H1 (cell line): ENCODE measurements at regions not wholly inside any gene's neighbourhood (a gene's known extent, or its start where the extent isn't known, plus 50 kb on each side); places are given as distances from the start of the nearest gene placed in this dataset.

Experiments
- CTCF ChIA-PET: fragments of 300-600 bp; sonication (Branson Sonifier 250); formaldehyde crosslinking; loops from one replicate; lab custom pipeline; 2021; ENCODE audit not compliant: partially characterized antibody; lab: Charles Lee
- POLR2A ChIA-PET: fragments of 300-600 bp; sonication (Branson Sonifier 250); formaldehyde crosslinking; loops from one replicate; lab custom pipeline; 2021; ENCODE audit warnings: inconsistent platforms; ENCODE audit not compliant: partially characterized antibody; lab: Charles Lee
- DNase-seq, 2 experiments: peaks; one replicate each; pipeline versions ENCODE4 v3.0.0 to v3.0.0-alpha.2; 2010 to 2022; ENCODE audit warnings: low spot score in 2 of 2, low read depth in 1 of 2, mixed read lengths in 1 of 2
- FAIRE-seq: peaks from 2 replicates; lab custom pipeline; 2011; peaks lifted over from hg19 to GRCh38; lab: Jason Lieb, UNC
- H2AFZ ChIP-seq: 2 replicates; pipeline ENCODE4 v1.8.1; 2012; ENCODE audit warnings: low read length, inconsistent platforms
- H2AK5ac ChIP-seq: 2 replicates; pipeline ENCODE4 v1.6.1; 2013; ENCODE audit warnings: low read depth, low read length
- H2BK120ac ChIP-seq: replicated peaks from 2 replicates; pipeline ENCODE3; 2013; ENCODE audit warnings: low read depth, low read length, inconsistent platforms
- H2BK12ac ChIP-seq: 2 replicates; pipeline ENCODE4 v1.6.1; 2013; ENCODE audit warnings: low read depth, low read length
- H2BK15ac ChIP-seq: 2 replicates; pipeline ENCODE4 v1.6.1; 2013; ENCODE audit warnings: low read length
- H2BK20ac ChIP-seq: 2 replicates; pipeline ENCODE4 v1.6.1; 2013; ENCODE audit warnings: low read length
- H2BK5ac ChIP-seq: 2 replicates; pipeline ENCODE4 v1.6.1; 2013; ENCODE audit warnings: low read depth, low read length
- H3K14ac ChIP-seq: 2 replicates; pipeline ENCODE4 v1.6.1; 2013; ENCODE audit warnings: inconsistent platforms; ENCODE audit not compliant: insufficient read length
- H3K18ac ChIP-seq: 2 replicates; pipeline ENCODE4 v1.6.1; 2013; ENCODE audit warnings: low read length; ENCODE audit errors: extremely low read depth
- H3K23ac ChIP-seq: 2 replicates; pipeline ENCODE4 v1.6.1; 2013; ENCODE audit warnings: inconsistent platforms; ENCODE audit not compliant: insufficient read length
- H3K23me2 ChIP-seq: 2 replicates; pipeline ENCODE4 v1.6.1; 2013; ENCODE audit warnings: low read depth, low read length
- H3K27ac ChIP-seq: 2 replicates; pipeline ENCODE4 v1.6.1; 2011; ENCODE audit warnings: low read depth, low read length, inconsistent platforms
- H3K27me3 ChIP-seq, 4 experiments: replicated peaks in 1 of 4; 1 replicate in 1 of 4; 2 replicates in 3 of 4; pipeline versions ENCODE4 v1.6.1 to v1.8.1; 2011 to 2013; ENCODE audit warnings: low read length in 3 of 4, mild to moderate bottlenecking in 3 of 4, inconsistent platforms in 2 of 4, mixed read lengths in 2 of 4, moderate library complexity in 1 of 4; ENCODE audit not compliant: control insufficient read depth in 3 of 4, insufficient read depth in 3 of 4; ENCODE audit errors: extremely low read depth in 1 of 4
- H3K36me3 ChIP-seq, 4 experiments: 2 replicates each; pipeline versions ENCODE4 v1.6.1 to v1.8.1; 2011 to 2013; ENCODE audit warnings: mild to moderate bottlenecking in 4 of 4, low read length in 3 of 4, moderate library complexity in 2 of 4, control low read depth in 1 of 4, inconsistent platforms in 1 of 4; ENCODE audit not compliant: insufficient read depth in 4 of 4, control insufficient read depth in 2 of 4
- H3K4ac ChIP-seq: replicated peaks from 2 replicates; pipeline ENCODE3; 2013; ENCODE audit warnings: low read length, low read depth, mixed read lengths, inconsistent platforms; ENCODE audit not compliant: insufficient read length
- H3K4me1 ChIP-seq, 4 experiments: replicated peaks in 1 of 4; 1 replicate in 1 of 4; 2 replicates in 3 of 4; pipeline versions ENCODE4 v1.6.1 to v1.8.1; 2011 to 2013; ENCODE audit warnings: low read length in 3 of 4, inconsistent platforms in 2 of 4, mixed read lengths in 1 of 4; ENCODE audit not compliant: insufficient read depth in 4 of 4, control insufficient read depth in 3 of 4
- H3K4me2 ChIP-seq, 2 experiments: 2 replicates each; pipeline versions ENCODE4 v1.6.1 to v1.8.1; 2011 to 2013; ENCODE audit warnings: low read depth in 2 of 2, low read length in 2 of 2, control low read depth in 1 of 2, inconsistent platforms in 1 of 2, mild to moderate bottlenecking in 1 of 2; ENCODE audit not compliant: insufficient read depth in 1 of 2
- H3K4me3 ChIP-seq, 4 experiments: fragments of 200-600, 300-600 bp in 1 of 4; sonication (generic), shearing (Covaris generic), sonication (Bioruptor Twin) in 1 of 4; 2 replicates each; pipeline versions ENCODE4 v1.5.1 to v1.8.1; 2011 to 2016; ENCODE audit warnings: low read length in 4 of 4, low read depth in 3 of 4, control low read depth in 2 of 4, inconsistent platforms in 2 of 4, mild to moderate bottlenecking in 2 of 4, mixed read lengths in 1 of 4, moderate library complexity in 1 of 4; ENCODE audit not compliant: insufficient read depth in 2 of 4; ENCODE audit errors: extremely low read depth in 1 of 4
- H3K56ac ChIP-seq: replicated peaks from 2 replicates; pipeline ENCODE3; 2013; ENCODE audit warnings: low read depth, mild to moderate bottlenecking, mixed read lengths, low read length, inconsistent platforms; ENCODE audit not compliant: insufficient read length
- H3K79me1 ChIP-seq: 2 replicates; pipeline ENCODE4 v1.6.1; 2013; ENCODE audit warnings: low read depth, low read length, control low read depth
- H3K79me2 ChIP-seq, 2 experiments: 2 replicates each; pipeline versions ENCODE4 v1.6.1 to v1.8.1; 2012 to 2013; ENCODE audit warnings: low read length in 2 of 2, mild to moderate bottlenecking in 2 of 2, inconsistent platforms in 1 of 2; ENCODE audit not compliant: insufficient read depth in 2 of 2, control insufficient read depth in 1 of 2
- H3K9ac ChIP-seq, 4 experiments: replicated peaks in 1 of 4; 1 replicate in 1 of 4; 2 replicates in 3 of 4; pipeline versions ENCODE4 v1.6.1 to v1.8.1; 2011 to 2013; ENCODE audit warnings: low read depth in 3 of 4, low read length in 3 of 4, control low read depth in 2 of 4, mild to moderate bottlenecking in 2 of 4, moderate library complexity in 2 of 4, inconsistent platforms in 1 of 4; ENCODE audit errors: extremely low read depth in 1 of 4
- H3K9me3 ChIP-seq, 2 experiments: 2 replicates each; pipeline versions ENCODE4 v1.6.1 to v1.8.1; 2012 to 2013; ENCODE audit warnings: mild to moderate bottlenecking in 2 of 2, moderate library complexity in 2 of 2, control low read depth in 1 of 2, inconsistent platforms in 1 of 2, low read depth in 1 of 2, low read length in 1 of 2, mixed read lengths in 1 of 2; ENCODE audit not compliant: insufficient read depth in 2 of 2
- H4K20me1 ChIP-seq, 2 experiments: replicated peaks in 1 of 2; 2 replicates each; pipeline versions ENCODE3 to v1.8.1; 2011 to 2013; ENCODE audit warnings: inconsistent platforms in 2 of 2, low read length in 2 of 2, mild to moderate bottlenecking in 1 of 2; ENCODE audit not compliant: insufficient read depth in 2 of 2, control insufficient read depth in 1 of 2
- H4K5ac ChIP-seq: 2 replicates; pipeline ENCODE4 v1.6.1; 2013; ENCODE audit warnings: low read length, low read depth, mixed read lengths, inconsistent platforms; ENCODE audit not compliant: insufficient read length
- H4K8ac ChIP-seq: 2 replicates; pipeline ENCODE4 v1.8.0; 2013; ENCODE audit warnings: mild to moderate bottlenecking, moderate library complexity, low read length, inconsistent platforms; ENCODE audit not compliant: insufficient read depth; ENCODE audit errors: extremely low read depth
- H4K91ac ChIP-seq: replicated peaks from 2 replicates; pipeline ENCODE3; 2013; ENCODE audit warnings: low read length, mixed read lengths, inconsistent platforms; ENCODE audit not compliant: insufficient read length
- CEBPB ChIP-seq: IDR thresholded peaks from 2 replicates; pipeline ENCODE4 v1.6.1; 2012; ENCODE audit warnings: low read depth, low read length
- EGR1 ChIP-seq: IDR thresholded peaks from 2 replicates; pipeline ENCODE4 v1.6.1; 2011; ENCODE audit warnings: low read depth, low read length, borderline replicate concordance
- FOSL1 ChIP-seq: IDR thresholded peaks from 2 replicates; pipeline ENCODE4 v1.6.1; 2011; ENCODE audit warnings: mild to moderate bottlenecking, low read depth, low read length, moderate library complexity; ENCODE audit not compliant: insufficient read depth
- HDAC6 ChIP-seq: IDR thresholded peaks from one replicate; pipeline ENCODE4 v1.7.1; 2012; ENCODE audit warnings: low read depth, mild to moderate bottlenecking, inconsistent platforms, low read length, moderate library complexity
- SIX5 ChIP-seq: IDR thresholded peaks from 2 replicates; pipeline ENCODE4 v1.6.1; 2011; ENCODE audit warnings: mild to moderate bottlenecking, low read depth, low read length
- SP1 ChIP-seq: IDR thresholded peaks from 2 replicates; pipeline ENCODE4 v1.6.1; 2011; ENCODE audit warnings: low read depth, low read length
- TEAD4 ChIP-seq: IDR thresholded peaks from 2 replicates; pipeline ENCODE4 v1.6.1; 2012; ENCODE audit warnings: low read depth, low read length, inconsistent platforms, mixed read lengths
- whole genome bisulfite sequencing, 2 experiments: shearing (Covaris generic) in 1 of 2; methylation state at CpG; one replicate each; pipeline versions ENCODE4 v1.1.6 to v1.1.7; 2013 to 2015; ENCODE audit warnings: low lambda C conversion rate in 2 of 2, mixed read lengths in 2 of 2, inconsistent platforms in 1 of 2, low coverage in 1 of 2, missing lambda C conversion rate in 1 of 2; ENCODE audit not compliant: insufficient replicate concordance in 2 of 2, insufficient coverage in 1 of 2, insufficient read length in 1 of 2; ENCODE audit errors: extremely low coverage in 1 of 2, missing lambda C conversion rate in 1 of 2; 5-methylcytosine and 5-hydroxymethylcytosine counted together

DNA sequence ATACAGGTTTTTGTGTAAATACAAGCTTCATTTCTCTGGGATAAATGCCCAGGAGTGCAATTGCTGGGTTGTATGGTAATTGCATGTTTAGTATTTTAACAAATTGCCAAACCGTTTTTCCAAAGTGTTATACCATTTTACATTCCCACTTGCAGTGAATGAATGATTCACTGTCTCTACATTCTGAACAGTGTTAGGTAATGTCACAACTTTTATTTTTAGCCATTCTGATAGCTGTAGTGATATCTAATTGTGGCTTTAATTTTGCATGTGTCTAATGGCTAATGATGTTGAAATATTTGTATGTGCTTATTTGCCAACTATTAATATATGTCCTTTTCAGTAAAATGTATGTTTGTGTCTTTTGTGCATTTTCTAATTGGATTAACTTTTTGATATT is 156.9 kb upstream of the CES5A start:
- H3K4ac ChIP-seq = no peak overlapping the region
- H3K79me2 ChIP-seq = no peaks in the 10 kb centered on the region
- no peak overlapping the region for H4K8ac ChIP-seq
- H4K5ac ChIP-seq = no peak overlapping the region
- TF ChIP-seq TEAD4 = no peak
- no peak for TF ChIP-seq FOSL1
- no peak for TF ChIP-seq EGR1
- TF ChIP-seq SP1 = no peak
- TF ChIP-seq SIX5 = no peak
- no peak for TF ChIP-seq HDAC6
- TF ChIP-seq CEBPB = no peak
- H3K9ac ChIP-seq = no peak overlapping the region
- H3K27ac ChIP-seq = no peak overlapping the region
- peaks cover 0 to 2% of the 10 kb centered on the region in 2 experiments; a peak in 1 of 4 replicates for H3K9me3 ChIP-seq
- H2BK12ac ChIP-seq = no peak overlapping the region
- no peaks in the 10 kb centered on the region for H3K4me1 ChIP-seq
- H3K4me3 ChIP-seq = no peak overlapping the region
- ChIA-PET POLR2A (no interaction called here), CTCF (interaction anchor here (0.7 to 1.4 kb wide), 2 partner anchors 9 to 13 kb away, joined by 3 to 4 read pairs; no protein-coding TSS in a partner anchor)
- 92% methylated on average over 1 of the region's 1 CpG; no CpG with 5 or more reads in 1 of the 2 experiments for WGBS, 2 experiments
- H2AFZ ChIP-seq = no peak overlapping the region
- H4K91ac ChIP-seq = no peak overlapping the region
- no peak overlapping the region for H2BK120ac ChIP-seq
- no peak overlapping the region for H2BK20ac ChIP-seq
- no peak for DNase-seq
- no peak for FAIRE-seq
- no peak overlapping the region for H3K56ac ChIP-seq
- H2AK5ac ChIP-seq = no peak overlapping the region
- H3K36me3 ChIP-seq = no peaks in the 10 kb centered on the region
- H2BK5ac ChIP-seq = no peak overlapping the region
- no peak overlapping the region for H2BK15ac ChIP-seq
- H3K14ac ChIP-seq = no peak overlapping the region
- no peaks in the 10 kb centered on the region for H3K79me1 ChIP-seq
- no peaks in the 10 kb centered on the region for H3K23me2 ChIP-seq
- H3K23ac ChIP-seq = no peak overlapping the region
- H3K18ac ChIP-seq = no peak overlapping the region
- no peak overlapping the region for H3K4me2 ChIP-seq
- H3K27me3 ChIP-seq = no peaks in the 10 kb centered on the region
- H4K20me1 ChIP-seq = no peaks in the 10 kb centered on the region
